Inflammatory macrophage treated with lipopolysaccharide for 4 hours (primary cell): ENCODE measurements at regions not wholly inside any gene's neighbourhood (a gene's known extent, or its start where the extent isn't known, plus 50 kb on each side); places are given as distances from the start of the nearest gene placed in this dataset.

ENCODE experiments used
- DNase-seq: peaks from one replicate; pipeline ENCODE4 v3.0.0-alpha.2; 2020

- DNase-seq: no peak
Measured at GRCh38 chr2:235265348-235265965, 228.4 kb upstream of the AGAP1 start.

GRCh38 chr2:235267251-235267650 lies 226.6 kb upstream of the AGAP1 start:
- DNase-seq: no peak

GRCh38 chr2:235268535-235268934 lies 225.3 kb upstream of the AGAP1 start:
- no peak for DNase-seq

- DNase-seq: no peak
Measured at GRCh38 chr2:235270291-235270690, 223.6 kb upstream of the AGAP1 start.

DNA sequence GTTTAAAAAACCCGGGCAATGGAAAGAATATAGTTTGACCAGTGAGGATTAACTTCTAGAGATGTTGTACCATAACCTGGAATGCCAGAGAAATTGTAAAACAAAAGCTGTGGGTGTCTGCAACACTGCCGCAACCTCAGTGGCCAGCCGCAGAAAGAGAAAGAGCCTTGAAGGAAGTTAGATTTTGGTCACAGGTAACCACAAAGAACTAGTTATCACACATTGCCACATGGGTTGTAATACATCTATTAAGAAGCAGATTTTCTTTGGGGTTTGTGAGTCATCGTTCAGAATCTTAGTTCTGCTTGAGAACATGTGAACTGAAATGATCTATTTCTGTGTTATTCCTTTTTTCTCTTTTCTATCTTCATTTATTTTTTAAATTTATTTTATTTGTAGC lies 222.9 kb upstream of the AGAP1 start:
- DNase-seq: no peak

GRCh38 chr2:235271936-235272335 lies 221.9 kb upstream of the AGAP1 start:
- DNase-seq: no peak

DNA sequence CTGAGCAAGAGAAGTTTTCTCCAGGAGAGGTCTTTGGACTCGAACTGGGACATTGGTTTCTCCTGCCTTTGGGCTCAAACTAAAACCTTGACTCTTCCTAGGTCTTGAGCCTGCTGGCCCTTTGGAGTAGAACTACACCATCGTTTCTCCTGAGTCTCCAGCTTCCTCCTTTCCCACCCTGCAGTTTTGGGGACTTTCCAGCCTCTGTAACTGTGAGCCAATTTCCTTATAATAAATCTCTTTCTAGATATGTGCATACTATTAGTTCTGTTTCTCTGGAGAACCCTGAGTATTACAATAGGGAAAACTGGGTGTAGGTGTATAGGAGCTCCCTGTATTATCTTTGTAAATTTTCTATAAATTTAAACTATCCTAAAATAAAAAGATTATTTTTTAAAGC lies 219.8 kb upstream of the AGAP1 start:
- DNase-seq: no peak

- DNase-seq: no peak
Measured at GRCh38 chr2:235277485-235277884, 216.4 kb upstream of the AGAP1 start.

DNA sequence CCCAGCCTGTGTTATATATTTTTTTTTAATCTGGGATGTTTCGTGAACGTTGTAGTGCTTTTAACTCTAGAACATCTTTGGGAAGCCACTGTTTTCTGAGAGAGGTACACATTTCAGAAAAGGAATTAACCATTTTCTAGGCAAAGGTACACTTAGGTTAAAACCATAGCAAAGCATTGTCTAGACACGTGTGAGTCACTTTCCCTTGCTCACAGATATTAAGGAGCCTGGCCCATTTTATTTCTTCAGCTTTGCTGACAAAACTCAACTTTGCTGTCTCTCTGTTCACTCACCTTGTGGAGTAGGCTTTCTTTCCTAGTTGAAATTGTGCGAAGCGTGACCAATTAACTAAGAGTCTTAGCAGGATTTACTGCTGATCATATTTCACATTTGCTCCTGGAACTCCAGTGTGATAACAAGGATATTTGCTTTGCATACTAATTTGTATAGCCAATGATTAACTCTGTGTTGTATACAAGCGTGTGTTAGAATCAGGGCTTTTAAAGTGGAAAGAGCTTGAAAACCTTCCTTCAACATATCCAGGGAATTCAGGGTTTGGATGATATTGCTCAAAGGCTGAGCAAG lies 215.0 kb upstream of the AGAP1 start:
- DNase-seq: no peak

- DNase-seq: no peak
Measured at GRCh38 chr2:235279965-235280364, 213.9 kb upstream of the AGAP1 start.

- DNase-seq: no peak
Measured at GRCh38 chr2:235283246-235283645, 210.6 kb upstream of the AGAP1 start.

GRCh38 chr2:235286622-235287374 lies 207.0 kb upstream of the AGAP1 start:
- DNase-seq: no peak

DNA sequence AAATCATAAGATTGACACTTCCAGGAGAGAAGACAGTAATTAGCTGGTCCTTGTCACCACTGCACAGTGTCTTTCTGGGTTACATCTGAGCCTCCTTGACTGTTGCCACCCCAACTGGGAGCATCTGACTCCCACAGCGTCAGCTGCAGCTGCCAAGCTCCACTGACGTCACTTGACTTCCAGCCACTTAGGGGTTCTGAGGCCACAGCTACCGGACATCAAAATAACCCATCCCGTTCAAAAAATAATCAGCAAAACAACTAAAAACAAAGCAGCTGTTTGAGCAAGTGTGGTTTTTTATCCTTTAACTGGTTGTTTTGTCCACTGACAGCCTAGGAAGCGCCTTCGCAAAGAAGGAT lies 206.5 kb upstream of the AGAP1 start:
- DNase-seq: no peak

- no peak for DNase-seq
Measured at GRCh38 chr2:235291461-235291860, 202.4 kb upstream of the AGAP1 start.

- no peak for DNase-seq
Measured at GRCh38 chr2:235293061-235293460, 200.8 kb upstream of the AGAP1 start.

DNA sequence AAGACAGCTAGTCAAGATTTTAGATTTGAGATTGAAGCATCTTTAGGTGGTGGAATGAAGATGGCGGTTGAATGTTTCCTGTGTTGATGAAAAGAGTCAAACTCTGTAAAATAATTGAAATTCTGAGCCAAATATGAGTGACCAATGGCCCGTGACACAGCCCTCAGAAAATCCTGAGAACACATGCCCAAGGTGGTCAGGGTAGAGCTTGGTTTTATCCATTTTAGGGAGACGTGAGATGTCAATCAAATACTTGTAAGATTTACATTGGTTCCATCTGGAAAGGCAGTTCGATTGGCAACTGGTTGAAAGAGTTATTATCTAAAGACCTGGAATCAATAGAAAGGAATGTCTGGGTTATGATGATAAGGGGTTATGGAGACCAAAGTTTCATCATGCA lies 198.0 kb upstream of the AGAP1 start:
- no peak for DNase-seq

DNA sequence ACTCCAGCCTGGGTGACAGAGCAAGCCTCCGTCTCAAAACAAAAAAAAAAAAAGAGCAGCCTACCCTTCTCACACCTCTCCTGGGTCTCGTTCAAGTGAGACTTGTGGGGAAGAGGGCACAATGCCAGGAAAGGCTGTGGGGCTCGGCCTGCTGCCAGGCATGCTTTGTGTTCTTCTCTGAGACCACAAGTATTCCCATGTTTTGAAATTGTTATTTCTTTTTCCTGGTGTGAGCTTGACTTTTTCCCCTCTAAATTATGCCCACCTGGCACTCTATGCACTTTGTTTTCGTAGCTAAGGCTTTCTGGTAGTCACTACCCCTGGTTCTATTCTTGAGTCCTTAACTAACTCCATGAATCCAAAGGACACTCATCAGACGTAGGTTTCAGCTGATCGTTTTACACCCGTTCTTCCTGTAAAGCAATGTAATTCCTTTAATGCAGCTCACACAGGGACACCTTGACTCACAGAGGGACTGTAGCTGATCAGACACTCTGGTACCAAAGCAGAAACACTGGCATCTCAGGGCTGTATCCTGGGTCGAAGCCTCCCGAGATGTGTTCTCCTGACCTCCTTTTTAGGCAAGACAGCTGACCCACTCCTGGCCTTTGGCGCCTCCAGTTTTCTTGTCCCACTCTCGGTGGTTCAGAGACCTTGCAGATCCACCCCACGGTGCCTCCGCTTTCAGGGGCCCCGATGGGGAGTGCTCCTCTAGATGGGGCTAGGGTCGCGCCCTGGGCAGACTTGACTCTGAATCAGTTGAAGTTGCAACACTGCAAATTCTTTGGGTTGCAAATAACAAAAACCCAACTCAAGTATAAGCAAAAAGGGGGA lies 193.3 kb upstream of the AGAP1 start:
- DNase-seq: no peak

GRCh38 chr2:235301202-235302076 lies 192.4 kb upstream of the AGAP1 start:
- no peak for DNase-seq

DNA sequence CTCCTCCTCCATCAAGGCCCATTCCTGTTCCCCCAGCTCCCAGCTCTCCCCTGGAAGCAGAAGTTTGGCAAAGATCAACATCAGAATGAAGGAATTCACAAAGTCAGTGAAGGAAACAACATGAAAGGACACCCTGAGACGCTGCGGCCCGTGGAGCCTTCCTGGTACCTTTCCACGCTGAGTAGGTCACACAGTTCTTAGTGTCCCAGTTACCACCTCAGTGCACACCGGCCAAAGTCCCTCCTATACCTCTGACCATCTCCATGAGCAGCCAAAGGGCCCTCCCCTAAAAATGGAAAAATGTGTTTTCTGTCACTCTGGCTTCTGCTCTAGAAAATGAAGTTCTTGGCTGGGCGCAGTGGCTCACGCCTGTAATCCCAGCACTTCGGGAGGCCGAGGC lies 191.6 kb upstream of the AGAP1 start:
- no peak for DNase-seq

GRCh38 chr2:235303499-235304291 lies 190.1 kb upstream of the AGAP1 start:
- no peak for DNase-seq

GRCh38 chr2:235305678-235306077 lies 188.2 kb upstream of the AGAP1 start:
- DNase-seq: no peak

DNA sequence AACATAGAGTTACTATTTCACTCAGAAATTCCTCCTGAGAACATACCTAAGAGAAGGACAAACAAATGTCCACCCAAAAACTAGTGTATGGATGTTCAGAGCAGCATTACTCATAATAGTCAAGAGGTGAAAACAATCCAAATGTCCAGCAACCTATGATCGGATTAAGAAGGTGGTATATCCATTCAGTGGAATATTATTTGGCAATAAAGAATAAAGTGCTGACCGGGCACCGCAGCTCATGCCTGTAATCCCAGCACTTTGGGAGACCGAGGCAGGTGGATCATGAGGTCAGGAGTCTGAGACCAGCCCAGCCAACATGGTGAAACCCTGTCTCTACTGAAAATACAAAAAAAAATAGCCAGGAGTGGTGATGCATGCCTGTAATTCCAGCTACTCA lies 182.8 kb upstream of the AGAP1 start:
- no peak for DNase-seq
